GM12872 (cell line): ENCODE measurements at regions not wholly inside any gene's neighbourhood (a gene's known extent, or its start where the extent isn't known, plus 50 kb on each side); places are given as distances from the start of the nearest gene placed in this dataset.

ENCODE experiments used
- CTCF ChIP-seq: IDR thresholded peaks from 3 replicates; pipeline ENCODE4 v1.5.1; 2011; ENCODE audit warnings: low read depth, mild to moderate bottlenecking, low read length, moderate library complexity; ENCODE audit not compliant: insufficient read depth

- no peak for TF ChIP-seq CTCF
These were observed 192.7 kb upstream of the KCNMB2 start for GRCh38 chr3:178343433-178344038.

DNA sequence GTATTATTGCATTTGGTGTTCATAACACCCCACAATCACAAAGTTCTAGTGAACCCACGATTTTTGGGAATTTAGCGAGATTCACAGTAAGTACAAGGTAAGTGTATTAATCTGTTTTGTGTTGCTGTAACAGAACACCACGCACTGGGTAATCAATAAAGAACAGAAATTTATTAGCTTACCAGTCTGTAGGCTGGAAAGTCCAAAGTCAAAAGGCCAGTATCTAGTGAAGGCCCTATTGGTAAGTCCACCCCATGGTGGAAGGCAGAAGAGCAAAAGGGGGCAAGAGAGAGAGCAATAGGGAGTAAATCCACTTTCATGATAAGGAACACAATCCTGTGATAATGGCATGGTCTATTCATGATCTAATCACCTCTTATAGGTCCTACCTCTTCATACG, 190.3 kb upstream of the KCNMB2 start:
- no peak for TF ChIP-seq CTCF

DNA sequence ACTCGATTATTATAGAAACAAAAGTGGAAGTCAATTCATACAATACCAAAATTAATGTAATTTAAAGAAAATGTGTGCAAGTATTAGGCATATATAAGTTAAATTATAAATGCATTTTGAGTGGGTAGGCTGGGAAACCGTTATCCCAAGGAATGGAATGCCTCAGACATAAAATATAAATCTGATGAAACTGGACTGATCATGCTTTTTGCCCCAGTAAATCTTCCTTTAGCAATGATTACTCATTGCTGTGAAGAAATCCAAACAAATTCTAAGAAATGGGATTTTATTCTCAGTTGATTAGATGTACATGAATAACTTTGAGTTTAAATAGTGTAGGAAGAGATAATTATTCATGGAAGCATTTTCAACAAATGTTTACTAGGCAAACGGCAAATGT, 185.5 kb upstream of the KCNMB2 start:
- TF ChIP-seq CTCF, result no peak

DNA sequence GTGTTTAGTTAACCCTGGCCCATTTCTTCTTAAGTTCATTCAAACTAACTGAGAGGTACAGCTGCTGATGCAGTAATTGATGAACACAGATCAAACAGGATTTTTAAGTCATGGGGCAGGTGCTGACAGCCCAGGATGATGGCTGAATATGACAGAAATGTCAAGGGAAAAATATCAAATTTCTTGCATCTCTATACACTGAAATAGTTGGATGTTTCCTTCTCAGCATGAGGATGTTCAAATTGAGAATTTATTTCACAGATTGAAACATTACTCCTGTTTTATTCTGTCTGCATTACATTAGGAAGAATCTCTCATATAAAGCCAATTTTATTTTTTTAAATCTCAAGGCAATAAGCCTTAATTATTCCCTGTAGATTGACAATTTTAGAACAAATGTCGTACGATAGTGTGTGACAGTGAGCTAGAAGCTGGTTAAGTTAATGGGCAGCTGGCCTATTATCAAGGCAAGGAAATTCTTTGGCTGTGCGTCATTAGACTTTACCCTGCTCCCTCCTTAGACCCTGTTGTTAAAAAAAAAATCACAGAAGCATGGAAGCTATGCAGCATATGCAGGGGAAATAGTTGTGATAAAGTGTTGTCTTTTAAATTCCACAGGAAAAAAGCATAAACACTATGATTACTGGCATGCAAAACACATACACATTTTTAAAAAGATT, 183.8 kb upstream of the KCNMB2 start:
- TF ChIP-seq CTCF, result no peak

DNA sequence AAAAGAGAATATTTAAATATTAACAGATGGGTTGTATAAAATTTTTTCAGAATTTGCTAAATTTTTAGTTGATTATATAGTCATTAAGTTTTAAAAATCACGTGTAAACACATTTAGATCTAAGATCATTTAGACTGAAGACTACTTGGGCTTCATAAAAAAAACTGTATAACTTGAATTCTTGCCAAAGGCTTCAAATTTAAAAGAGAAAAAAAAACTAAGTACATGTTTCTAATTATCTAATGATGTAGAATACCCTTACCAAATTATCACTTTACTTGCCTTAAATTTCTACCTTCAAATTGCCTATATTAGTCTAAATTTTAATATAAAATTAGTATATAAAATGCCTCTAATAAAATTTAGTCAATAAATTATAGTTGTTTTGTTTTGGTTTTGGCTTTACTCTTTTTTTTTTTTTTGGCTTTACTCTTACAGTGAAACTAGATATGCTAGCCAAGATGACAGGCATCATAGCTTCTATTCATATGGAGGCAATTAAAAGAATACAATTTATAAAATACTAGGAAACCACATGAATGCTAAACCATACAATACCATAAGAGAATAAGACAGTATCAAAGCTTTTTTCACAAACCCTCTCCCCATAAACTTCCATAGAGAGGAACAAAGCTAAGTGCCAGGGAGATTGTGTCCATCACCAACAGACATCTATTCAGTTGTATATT, 183.1 kb upstream of the KCNMB2 start:
- TF ChIP-seq CTCF, result no peak

DNA sequence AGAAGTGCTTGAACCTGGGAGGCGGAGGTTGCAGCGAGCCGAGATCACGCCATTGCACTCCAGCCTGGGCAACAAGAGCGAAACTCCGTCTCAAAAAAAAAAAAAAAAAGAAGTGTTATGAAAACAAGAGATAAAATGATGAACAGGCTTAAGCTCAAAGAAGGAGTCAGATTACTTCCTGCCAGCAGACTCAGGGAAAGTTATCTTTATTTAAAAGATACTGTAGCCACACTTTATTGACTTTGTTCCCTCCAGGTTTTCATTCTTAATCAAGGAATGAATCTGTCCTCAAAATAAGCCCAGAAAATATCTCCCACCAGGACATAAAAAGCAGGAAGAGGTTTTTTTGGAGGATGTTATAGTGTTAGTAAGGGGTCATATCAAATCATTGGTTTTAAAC, 176.5 kb upstream of the KCNMB2 start:
- TF ChIP-seq CTCF, result no peak

GRCh38 chr3:178367817-178368617, 168.2 kb upstream of the KCNMB2 start:
- no peak for TF ChIP-seq CTCF
